SK-N-DZ (cell line): ENCODE measurements at regions not wholly inside any gene's neighbourhood (a gene's known extent, or its start where the extent isn't known, plus 50 kb on each side); places are given as distances from the start of the nearest gene placed in this dataset.

Experiments
- DNase-seq: peaks from one replicate; pipeline ENCODE4 v3.0.0-alpha.2; 2015; ENCODE audit warnings: low spot score

DNA sequence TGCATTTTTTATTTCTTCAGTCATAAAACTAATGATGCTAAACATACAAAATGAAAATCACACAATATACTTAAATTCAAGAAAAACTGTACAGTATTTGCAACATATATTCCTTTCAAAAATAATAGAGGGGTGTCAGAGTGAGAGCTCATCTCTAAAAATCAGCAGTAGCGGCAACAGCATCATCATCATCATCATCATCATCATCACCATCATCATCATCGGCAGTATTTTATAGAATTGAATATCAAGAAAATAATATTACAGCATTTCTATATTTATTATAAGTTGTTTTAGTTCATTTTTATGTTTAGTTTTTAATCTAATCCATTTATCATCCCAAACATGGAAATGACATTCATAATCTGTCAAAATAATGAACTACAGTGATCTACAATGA, 67.4 kb upstream of the PPP1R3A start:
- no peak for DNase-seq

DNA sequence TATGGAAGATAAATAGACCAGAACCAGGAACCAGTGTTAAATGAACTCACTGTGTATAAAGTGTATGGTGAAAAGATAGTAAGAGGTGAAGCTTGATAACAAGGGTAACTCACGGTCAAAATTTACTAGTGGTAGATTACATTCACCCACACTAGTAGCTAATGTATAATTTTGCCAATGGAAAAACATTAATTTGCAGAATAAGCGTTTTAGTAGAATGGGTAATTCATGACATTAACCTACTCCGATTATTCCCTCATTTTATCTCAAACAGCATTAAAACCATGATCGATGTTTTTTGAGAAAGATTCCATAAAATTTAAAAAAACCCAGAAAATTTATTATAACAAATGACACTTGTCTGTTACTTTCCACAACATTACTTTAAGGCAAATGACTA, 57.7 kb upstream of the PPP1R3A start:
- no peak for DNase-seq

DNA sequence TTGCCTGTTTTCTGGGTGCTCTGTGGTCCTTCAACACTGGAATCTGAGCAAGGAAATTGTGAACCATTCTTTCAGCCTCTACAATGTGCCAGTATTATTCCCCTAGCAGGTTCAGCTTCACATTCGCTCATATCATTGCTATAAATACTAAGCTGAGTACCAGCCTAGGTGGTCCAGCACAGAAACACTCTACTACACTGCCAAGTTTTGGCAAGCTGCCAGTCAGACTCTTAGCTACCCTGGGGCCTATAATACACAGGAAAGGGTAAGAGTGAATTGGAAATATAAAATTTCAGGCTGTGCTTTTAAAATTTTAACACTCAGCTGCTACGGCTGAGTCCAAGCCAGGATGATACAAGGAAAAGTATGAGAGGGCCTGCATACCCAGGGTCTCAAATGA, 49.9 kb upstream of the PPP1R3A start:
- no peak for DNase-seq
